Liver (tissue), 8 donors: ENCODE measurements at regions not wholly inside any gene's neighbourhood (a gene's known extent, or its start where the extent isn't known, plus 50 kb on each side); places are given as distances from the start of the nearest gene placed in this dataset.

Experiments used
- DNase-seq: peaks from one replicate; pipeline ENCODE4 v3.0.0-alpha.2; 2017; ENCODE audit warnings: low spot score
- H3K27ac ChIP-seq, 2 donors: one replicate each; pipeline ENCODE4 v1.7.0; 2013; ENCODE audit warnings: inconsistent platforms in 2 of 2, low read length in 2 of 2, control low read depth in 1 of 2, low read depth in 1 of 2, mild to moderate bottlenecking in 1 of 2
- H3K27me3 ChIP-seq, 4 donors: one replicate each; pipeline versions ENCODE4 v1.6.1 to v1.7.0; 2013; ENCODE audit warnings: low read length in 3 of 4, inconsistent platforms in 1 of 4, mild to moderate bottlenecking in 1 of 4, moderate library complexity in 1 of 4; ENCODE audit not compliant: control insufficient read depth in 4 of 4, insufficient read depth in 4 of 4
- H3K36me3 ChIP-seq, 4 donors: one replicate each; pipeline versions ENCODE4 v1.6.1 to v1.7.0; 2013; ENCODE audit warnings: low read length in 3 of 4, mild to moderate bottlenecking in 3 of 4, low read depth in 1 of 4, moderate library complexity in 1 of 4; ENCODE audit not compliant: control insufficient read depth in 4 of 4, insufficient read depth in 3 of 4
- H3K4me1 ChIP-seq, 4 donors: one replicate each; pipeline versions ENCODE4 v1.6.1 to v1.7.0; 2013; ENCODE audit warnings: low read length in 3 of 4, mild to moderate bottlenecking in 3 of 4, moderate library complexity in 1 of 4; ENCODE audit not compliant: control insufficient read depth in 4 of 4, insufficient read depth in 4 of 4
- H3K4me3 ChIP-seq, 3 donors: one replicate each; pipeline versions ENCODE4 v1.6.1 to v1.7.0; 2013; ENCODE audit warnings: low read length in 3 of 3, control low read depth in 1 of 3, low read depth in 1 of 3, mild to moderate bottlenecking in 1 of 3
- H3K9ac ChIP-seq, 2 donors: one replicate each; pipeline ENCODE4 v1.7.0; 2013; ENCODE audit warnings: low read length in 2 of 2, mild to moderate bottlenecking in 2 of 2, moderate library complexity in 2 of 2, control low read depth in 1 of 2, low read depth in 1 of 2
- H3K9me3 ChIP-seq, 4 donors: one replicate each; pipeline versions ENCODE4 v1.6.1 to v1.7.0; 2013; ENCODE audit warnings: low read length in 3 of 4; ENCODE audit not compliant: control insufficient read depth in 4 of 4
- EGR1 ChIP-seq, 2 donors: IDR thresholded peaks; 2 replicates each; pipeline ENCODE4 v1.6.1; 2016 to 2018; ENCODE audit warnings: antibody characterized with exemption in 2 of 2, low read depth in 2 of 2
- FOXA1 ChIP-seq: IDR thresholded peaks from 2 replicates; pipeline ENCODE4 v1.6.1; 2016; ENCODE audit warnings: antibody characterized with exemption
- FOXA2 ChIP-seq: IDR thresholded peaks from 2 replicates; pipeline ENCODE4 v1.6.1; 2016; ENCODE audit warnings: antibody characterized with exemption
- GABPA ChIP-seq, 2 donors: IDR thresholded peaks in 1 of 2; conservative IDR thresholded peaks in 1 of 2; 2 replicates each; pipeline ENCODE4 v1.6.1; 2016; ENCODE audit warnings: antibody characterized with exemption in 2 of 2, mild to moderate bottlenecking in 1 of 2, moderate library complexity in 1 of 2
- HNF4A ChIP-seq, 2 donors: conservative IDR thresholded peaks; 2 replicates each; pipeline ENCODE4 v1.6.1; 2016; ENCODE audit warnings: antibody characterized with exemption in 2 of 2, mild to moderate bottlenecking in 2 of 2
- JUND ChIP-seq, 2 donors: IDR thresholded peaks; 2 replicates each; pipeline ENCODE4 v1.6.1; 2016; ENCODE audit warnings: antibody characterized with exemption in 2 of 2
- RAD21 ChIP-seq, 2 donors: IDR thresholded peaks; 2 replicates each; pipeline ENCODE4 v1.6.1; 2016; ENCODE audit warnings: antibody characterized with exemption in 2 of 2, mild to moderate bottlenecking in 2 of 2
- SP1 ChIP-seq: IDR thresholded peaks from 2 replicates; pipeline ENCODE4 v1.6.1; 2018; ENCODE audit warnings: antibody characterized with exemption, mild to moderate bottlenecking
- TAF1 ChIP-seq: conservative IDR thresholded peaks from 2 replicates; pipeline ENCODE4 v1.6.1; 2016; ENCODE audit warnings: antibody characterized with exemption, mild to moderate bottlenecking
- YY1 ChIP-seq: IDR thresholded peaks from 2 replicates; pipeline ENCODE4 v1.6.1; 2016; ENCODE audit warnings: antibody characterized with exemption, mild to moderate bottlenecking
- WGBS: extraction: QIAGEN DNeasy Blood & Tissue Kit; methylation state at CpG from one replicate; pipeline ENCODE4 v1.1.7; 2013; 5-methylcytosine and 5-hydroxymethylcytosine counted together
- TF ChIP-seq, protein P1 (sequence below): IDR thresholded peaks from 2 replicates; pipeline ENCODE4 v1.6.1; 2016; ENCODE audit warnings: antibody characterized with exemption, mild to moderate bottlenecking
- TF ChIP-seq, protein P2 (sequence below): IDR thresholded peaks from 2 replicates; pipeline ENCODE4 v1.6.1; 2016; ENCODE audit warnings: antibody characterized with exemption
- TF ChIP-seq, protein P3 (sequence below): IDR thresholded peaks from 2 replicates; pipeline ENCODE4 v1.6.1; 2016; ENCODE audit warnings: antibody characterized with exemption
- TF ChIP-seq, protein P4 (sequence below): IDR thresholded peaks from 2 replicates; pipeline ENCODE4 v1.6.1; 2016; ENCODE audit warnings: antibody characterized with exemption
- TF ChIP-seq, protein P5 (sequence below): fragments of 150-350 bp; IDR thresholded peaks from 2 replicates; pipeline ENCODE4 v1.5.1; 2017; ENCODE audit warnings: improper control_type of control experiment, low read depth, low read length; ENCODE audit not compliant: missing input control
- donor health status: healthy.
- donor health status: healthy.
- donor health status: healthy.
- donor health status: healthy.
- donor health status: healthy.

DNA sequence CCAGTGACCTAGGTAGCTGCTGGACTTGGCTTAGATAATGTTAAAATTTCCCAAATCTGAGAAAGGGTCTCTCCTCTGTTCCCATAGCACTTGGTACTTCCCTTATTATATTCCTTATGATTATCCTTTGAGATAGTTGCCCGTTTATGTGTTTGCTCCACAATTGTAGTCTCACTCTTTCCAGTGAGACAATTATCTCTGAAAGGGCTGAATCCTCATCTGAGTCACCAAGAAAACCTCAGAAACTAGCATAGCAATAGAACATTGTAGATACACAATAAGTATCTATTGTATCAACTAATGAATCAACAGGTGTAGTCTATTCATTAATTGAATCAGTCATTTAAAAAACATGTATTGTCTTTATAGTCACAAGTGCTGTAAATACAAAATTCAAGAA lies 119.1 kb upstream of the FAR2 start (continued):
- TF ChIP-seq, protein P1, sequence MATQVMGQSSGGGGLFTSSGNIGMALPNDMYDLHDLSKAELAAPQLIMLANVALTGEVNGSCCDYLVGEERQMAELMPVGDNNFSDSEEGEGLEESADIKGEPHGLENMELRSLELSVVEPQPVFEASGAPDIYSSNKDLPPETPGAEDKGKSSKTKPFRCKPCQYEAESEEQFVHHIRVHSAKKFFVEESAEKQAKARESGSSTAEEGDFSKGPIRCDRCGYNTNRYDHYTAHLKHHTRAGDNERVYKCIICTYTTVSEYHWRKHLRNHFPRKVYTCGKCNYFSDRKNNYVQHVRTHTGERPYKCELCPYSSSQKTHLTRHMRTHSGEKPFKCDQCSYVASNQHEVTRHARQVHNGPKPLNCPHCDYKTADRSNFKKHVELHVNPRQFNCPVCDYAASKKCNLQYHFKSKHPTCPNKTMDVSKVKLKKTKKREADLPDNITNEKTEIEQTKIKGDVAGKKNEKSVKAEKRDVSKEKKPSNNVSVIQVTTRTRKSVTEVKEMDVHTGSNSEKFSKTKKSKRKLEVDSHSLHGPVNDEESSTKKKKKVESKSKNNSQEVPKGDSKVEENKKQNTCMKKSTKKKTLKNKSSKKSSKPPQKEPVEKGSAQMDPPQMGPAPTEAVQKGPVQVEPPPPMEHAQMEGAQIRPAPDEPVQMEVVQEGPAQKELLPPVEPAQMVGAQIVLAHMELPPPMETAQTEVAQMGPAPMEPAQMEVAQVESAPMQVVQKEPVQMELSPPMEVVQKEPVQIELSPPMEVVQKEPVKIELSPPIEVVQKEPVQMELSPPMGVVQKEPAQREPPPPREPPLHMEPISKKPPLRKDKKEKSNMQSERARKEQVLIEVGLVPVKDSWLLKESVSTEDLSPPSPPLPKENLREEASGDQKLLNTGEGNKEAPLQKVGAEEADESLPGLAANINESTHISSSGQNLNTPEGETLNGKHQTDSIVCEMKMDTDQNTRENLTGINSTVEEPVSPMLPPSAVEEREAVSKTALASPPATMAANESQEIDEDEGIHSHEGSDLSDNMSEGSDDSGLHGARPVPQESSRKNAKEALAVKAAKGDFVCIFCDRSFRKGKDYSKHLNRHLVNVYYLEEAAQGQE: no peak
- TF ChIP-seq RAD21 (IDR thresholded peaks at IDR 0.05) (no peak), SP1 (no peak), EGR1 (IDR thresholded peaks at IDR 0.05; ENCODE audit: low read depth in 2 of 2) (no peak), FOXA1 (no peak), YY1 (no peak), JUND (IDR thresholded peaks at IDR 0.05) (no peak)
- TF ChIP-seq, protein P2, sequence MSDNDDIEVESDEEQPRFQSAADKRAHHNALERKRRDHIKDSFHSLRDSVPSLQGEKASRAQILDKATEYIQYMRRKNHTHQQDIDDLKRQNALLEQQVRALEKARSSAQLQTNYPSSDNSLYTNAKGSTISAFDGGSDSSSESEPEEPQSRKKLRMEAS: no peak

DNA sequence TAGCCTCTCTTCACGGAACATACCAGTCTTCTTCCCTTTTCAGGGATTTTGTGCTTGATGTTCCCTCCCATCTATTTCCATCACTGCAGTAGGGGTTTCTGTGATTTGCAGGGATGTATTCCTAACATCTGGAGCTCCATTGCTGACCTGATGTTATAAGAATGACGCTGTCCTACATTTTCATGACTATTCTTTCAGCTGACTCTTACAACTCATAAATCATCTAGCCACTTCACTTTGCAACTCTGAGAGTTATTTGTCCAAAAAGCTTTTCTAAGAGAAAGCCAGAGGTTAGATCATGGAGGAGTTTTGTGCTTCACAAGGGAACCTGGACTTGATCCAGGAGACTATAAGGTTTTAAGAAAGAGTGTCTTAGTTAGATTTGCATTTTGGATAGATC lies 116.6 kb upstream of the FAR2 start:
- TF ChIP-seq JUND (IDR thresholded peaks at IDR 0.05): no peak
- TF ChIP-seq, protein P3, sequence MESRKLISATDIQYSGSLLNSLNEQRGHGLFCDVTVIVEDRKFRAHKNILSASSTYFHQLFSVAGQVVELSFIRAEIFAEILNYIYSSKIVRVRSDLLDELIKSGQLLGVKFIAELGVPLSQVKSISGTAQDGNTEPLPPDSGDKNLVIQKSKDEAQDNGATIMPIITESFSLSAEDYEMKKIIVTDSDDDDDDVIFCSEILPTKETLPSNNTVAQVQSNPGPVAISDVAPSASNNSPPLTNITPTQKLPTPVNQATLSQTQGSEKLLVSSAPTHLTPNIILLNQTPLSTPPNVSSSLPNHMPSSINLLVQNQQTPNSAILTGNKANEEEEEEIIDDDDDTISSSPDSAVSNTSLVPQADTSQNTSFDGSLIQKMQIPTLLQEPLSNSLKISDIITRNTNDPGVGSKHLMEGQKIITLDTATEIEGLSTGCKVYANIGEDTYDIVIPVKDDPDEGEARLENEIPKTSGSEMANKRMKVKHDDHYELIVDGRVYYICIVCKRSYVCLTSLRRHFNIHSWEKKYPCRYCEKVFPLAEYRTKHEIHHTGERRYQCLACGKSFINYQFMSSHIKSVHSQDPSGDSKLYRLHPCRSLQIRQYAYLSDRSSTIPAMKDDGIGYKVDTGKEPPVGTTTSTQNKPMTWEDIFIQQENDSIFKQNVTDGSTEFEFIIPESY: no peak
- TF ChIP-seq FOXA2: no peak
- TF ChIP-seq FOXA1: no peak
- TF ChIP-seq TAF1: no peak
- TF ChIP-seq HNF4A (conservative IDR thresholded peaks at IDR 0.05): no peak
- no peak for TF ChIP-seq RAD21 (IDR thresholded peaks at IDR 0.05)
- TF ChIP-seq GABPA (IDR thresholded peaks at IDR 0.05 in 1 of 2, conservative IDR thresholded peaks at IDR 0.05 in 1 of 2): no peak
- DNase-seq: no peak
- no peaks in the 10 kb centered on the region for H3K36me3 ChIP-seq
- no peaks in the 10 kb centered on the region for H3K27me3 ChIP-seq
- no peak overlapping the region for H3K27ac ChIP-seq
- H3K9me3 ChIP-seq: no peaks in the 10 kb centered on the region
- no peaks in the 10 kb centered on the region for H3K4me1 ChIP-seq
- H3K9ac ChIP-seq: no peak overlapping the region
- 86% methylated on average over 2 of the region's 2 CpGs for WGBS
- no peak overlapping the region for H3K4me3 ChIP-seq

DNA sequence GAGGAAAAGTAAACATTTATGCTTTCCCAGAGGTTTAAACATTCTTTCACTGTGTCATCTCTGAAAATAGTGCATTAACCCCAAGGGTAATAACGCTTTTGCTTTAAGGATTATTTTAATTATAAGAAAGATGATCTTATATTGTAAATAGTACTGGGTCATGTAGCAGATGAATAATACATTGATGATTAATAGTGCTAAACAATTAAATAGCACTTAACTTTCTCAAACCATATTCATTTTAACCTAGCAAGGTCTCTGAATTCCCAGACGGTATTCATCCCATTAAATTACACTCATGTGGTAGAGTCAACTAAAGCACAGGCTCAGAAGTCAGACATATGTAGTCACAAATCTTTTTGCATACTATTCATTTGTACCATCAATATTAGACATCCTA lies 115.6 kb upstream of the FAR2 start:
- Histone ChIP-seq H3K27me3 (no peaks in the 10 kb centered on the region), H3K9me3 (no peaks in the 10 kb centered on the region), H3K9ac (no peak overlapping the region), H3K27ac (no peak overlapping the region), H3K4me1 (no peaks in the 10 kb centered on the region), H3K4me3 (no peak overlapping the region), H3K36me3 (no peaks in the 10 kb centered on the region)
- 81% methylated on average over 2 of the region's 2 CpGs for WGBS
- DNase-seq: no peak
- TF ChIP-seq, protein P4, sequence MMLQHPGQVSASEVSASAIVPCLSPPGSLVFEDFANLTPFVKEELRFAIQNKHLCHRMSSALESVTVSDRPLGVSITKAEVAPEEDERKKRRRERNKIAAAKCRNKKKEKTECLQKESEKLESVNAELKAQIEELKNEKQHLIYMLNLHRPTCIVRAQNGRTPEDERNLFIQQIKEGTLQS: no peak
- TF ChIP-seq GABPA (IDR thresholded peaks at IDR 0.05 in 1 of 2, conservative IDR thresholded peaks at IDR 0.05 in 1 of 2) (no peak), FOXA1 (no peak), JUND (IDR thresholded peaks at IDR 0.05) (no peak), SP1 (no peak), RAD21 (IDR thresholded peaks at IDR 0.05) (no peak), EGR1 (IDR thresholded peaks at IDR 0.05; ENCODE audit: low read depth in 2 of 2) (no peak)
- TF ChIP-seq, protein P5, sequence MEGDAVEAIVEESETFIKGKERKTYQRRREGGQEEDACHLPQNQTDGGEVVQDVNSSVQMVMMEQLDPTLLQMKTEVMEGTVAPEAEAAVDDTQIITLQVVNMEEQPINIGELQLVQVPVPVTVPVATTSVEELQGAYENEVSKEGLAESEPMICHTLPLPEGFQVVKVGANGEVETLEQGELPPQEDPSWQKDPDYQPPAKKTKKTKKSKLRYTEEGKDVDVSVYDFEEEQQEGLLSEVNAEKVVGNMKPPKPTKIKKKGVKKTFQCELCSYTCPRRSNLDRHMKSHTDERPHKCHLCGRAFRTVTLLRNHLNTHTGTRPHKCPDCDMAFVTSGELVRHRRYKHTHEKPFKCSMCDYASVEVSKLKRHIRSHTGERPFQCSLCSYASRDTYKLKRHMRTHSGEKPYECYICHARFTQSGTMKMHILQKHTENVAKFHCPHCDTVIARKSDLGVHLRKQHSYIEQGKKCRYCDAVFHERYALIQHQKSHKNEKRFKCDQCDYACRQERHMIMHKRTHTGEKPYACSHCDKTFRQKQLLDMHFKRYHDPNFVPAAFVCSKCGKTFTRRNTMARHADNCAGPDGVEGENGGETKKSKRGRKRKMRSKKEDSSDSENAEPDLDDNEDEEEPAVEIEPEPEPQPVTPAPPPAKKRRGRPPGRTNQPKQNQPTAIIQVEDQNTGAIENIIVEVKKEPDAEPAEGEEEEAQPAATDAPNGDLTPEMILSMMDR: no peak
